Endothelial cell of umbilical vein (primary cell): ENCODE measurements at regions not wholly inside any gene's neighbourhood (a gene's known extent, or its start where the extent isn't known, plus 50 kb on each side); places are given as distances from the start of the nearest gene placed in this dataset.

Experiments
- CTCF ChIP-seq, 2 donors: IDR thresholded peaks; 1 replicate in 1 of 2; 2 replicates in 1 of 2; pipeline ENCODE4 v1.5.1; 2011; ENCODE audit warnings: low read length in 2 of 2, mild to moderate bottlenecking in 2 of 2, moderate library complexity in 2 of 2, control low read depth in 1 of 2, inconsistent platforms in 1 of 2, low read depth in 1 of 2; ENCODE audit not compliant: insufficient read depth in 1 of 2; ENCODE audit errors: extremely low read depth in 1 of 2
- EZH2 ChIP-seq: IDR thresholded peaks from 2 replicates; pipeline ENCODE4 v1.6.1; 2012; ENCODE audit warnings: borderline replicate concordance, low read depth, mild to moderate bottlenecking, moderate library complexity, low read length, inconsistent platforms; ENCODE audit not compliant: severe bottlenecking
- POLR2AphosphoS5 ChIP-seq: IDR thresholded peaks from 2 replicates; pipeline ENCODE4 v1.6.1; 2012; ENCODE audit warnings: low read depth, mild to moderate bottlenecking, control low read depth, low read length, moderate library complexity; ENCODE audit not compliant: insufficient read depth

- TF ChIP-seq EZH2 (no peak), POLR2AphosphoS5 (no peak), CTCF (IDR thresholded peaks at IDR 0.05; ENCODE audit: extremely low read depth in 1 of 2, insufficient read depth in 1 of 2, low read depth in 1 of 2, low read length in 2 of 2) (no peak)
Measured at GRCh38 chr6:120557554-120557953, 776.7 kb downstream of the TBC1D32 start.
